ENCODE measurements at regions not wholly inside any gene's neighbourhood (a gene's known extent, or its start where the extent isn't known, plus 50 kb on each side); places are given as distances from the start of the nearest gene placed in this dataset.
"Not testable (repeated sequence)": the region's sequence is repeated elsewhere in the genome, so short reads cannot be mapped to it uniquely, and the experiment has no call there.

DNA sequence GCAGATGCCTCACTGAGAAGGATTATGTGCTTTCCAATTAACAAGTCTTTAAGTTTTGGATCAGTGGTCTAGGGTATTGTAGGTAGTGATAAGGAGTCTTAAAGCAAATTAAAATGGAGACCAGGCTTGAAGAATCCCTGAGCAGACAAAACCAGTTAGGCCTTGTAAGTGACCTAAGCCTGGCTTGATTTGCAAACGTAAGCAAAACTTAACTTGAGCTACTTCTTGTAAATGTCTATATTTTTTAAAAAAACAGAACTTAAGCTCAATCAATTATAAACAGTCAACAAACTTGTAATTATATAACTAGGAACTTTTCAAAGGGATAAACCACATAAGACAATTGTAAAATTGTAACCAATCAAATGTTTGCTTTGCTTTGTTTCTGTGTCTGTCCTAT lies 72.7 kb upstream of the NALF2 start:
- no peak for DNase-seq

DNA sequence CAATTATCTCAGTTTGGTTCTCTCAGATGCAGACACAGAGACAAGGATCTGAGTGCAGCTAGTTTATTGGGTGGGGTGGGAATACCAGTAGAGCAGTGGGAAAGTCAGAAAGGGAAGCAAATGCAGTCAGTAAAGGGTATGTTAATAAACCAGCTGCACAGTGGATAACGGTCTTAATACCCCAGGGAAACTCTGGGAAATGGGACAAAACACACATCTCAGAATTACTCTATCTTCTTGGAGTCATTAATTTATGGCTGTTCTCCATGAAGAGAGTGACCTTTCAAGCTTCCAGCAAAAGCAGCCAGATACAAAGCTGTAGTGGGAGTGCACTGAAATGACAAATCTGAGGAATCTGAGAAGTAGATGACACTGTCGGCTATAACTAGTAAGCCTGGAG lies 73.3 kb upstream of the NALF2 start:
- DNase-seq, result no peak

DNA sequence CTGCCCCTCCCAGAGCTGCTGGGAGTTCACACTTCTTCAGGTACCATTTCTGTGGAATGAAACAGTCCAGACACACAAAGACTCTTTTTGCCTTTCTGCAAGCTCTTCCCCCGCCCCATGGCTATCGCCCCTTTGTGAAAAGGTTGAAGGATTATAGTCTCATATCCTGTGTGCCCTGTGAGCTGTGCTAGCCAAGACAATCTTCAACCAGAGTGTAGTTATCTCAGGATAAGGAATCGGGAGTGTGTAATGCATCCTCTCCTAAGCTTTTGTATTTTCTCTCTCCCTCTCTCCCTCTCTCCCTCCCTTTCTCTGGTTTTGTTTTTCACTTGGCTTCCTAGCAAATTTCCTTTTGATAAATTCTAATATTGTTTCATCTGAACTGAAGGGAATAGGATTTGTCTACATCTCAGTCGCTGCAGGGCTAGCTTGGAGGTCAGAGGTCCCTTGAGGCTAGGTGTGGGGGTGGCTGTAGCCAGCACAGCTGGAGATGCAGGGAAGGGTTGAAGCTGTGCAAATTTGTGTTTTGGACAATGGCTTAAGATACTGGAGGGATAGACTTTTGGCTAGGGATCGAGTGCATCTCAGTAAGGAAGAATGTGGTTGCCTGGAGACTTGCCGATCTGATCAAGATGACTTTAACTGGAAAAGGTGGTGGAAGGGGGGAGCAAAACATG lies 74.6 kb upstream of the NALF2 start:
- no peak for DNase-seq

DNA sequence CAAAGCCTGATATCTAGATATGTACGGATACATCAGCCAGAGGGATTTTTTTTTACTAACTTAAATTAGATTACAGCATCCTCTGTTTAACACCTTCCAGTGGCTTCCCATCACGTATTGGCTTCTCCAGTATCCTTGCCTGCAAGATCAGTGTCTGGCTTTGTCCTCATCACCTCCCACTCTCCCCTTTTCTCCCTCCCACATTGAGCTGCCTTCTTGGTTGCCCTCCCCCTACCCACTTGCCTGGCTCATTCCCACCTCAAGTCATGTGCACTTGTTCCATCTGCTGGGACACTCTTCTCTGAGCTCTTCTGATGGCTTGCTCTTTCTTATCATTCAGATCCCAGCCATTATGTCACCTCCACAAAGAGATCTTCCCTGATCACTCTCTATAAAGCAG lies 75.9 kb upstream of the NALF2 start:
- DNase-seq, result no peak

DNA sequence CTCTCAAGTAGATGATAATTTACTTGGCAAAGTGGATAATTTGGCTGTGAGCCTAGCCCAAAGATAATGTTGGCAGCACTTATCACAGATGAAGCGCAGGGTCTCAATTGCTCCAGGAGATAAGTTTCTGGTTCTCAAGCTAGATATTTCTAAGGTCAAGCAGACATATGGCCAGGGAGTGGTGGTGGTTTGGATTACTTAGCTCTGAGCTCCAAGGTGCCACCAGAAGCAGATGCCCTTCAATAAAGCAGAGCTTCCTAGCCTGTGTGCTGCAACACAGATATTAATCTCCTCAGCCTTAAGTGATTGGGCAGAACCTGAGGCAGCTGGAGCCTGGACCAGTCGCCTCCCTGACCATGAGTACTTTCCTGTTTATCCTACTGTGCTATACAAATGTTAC lies 79.2 kb upstream of the NALF2 start:
- DNase-seq, result no peak

DNA sequence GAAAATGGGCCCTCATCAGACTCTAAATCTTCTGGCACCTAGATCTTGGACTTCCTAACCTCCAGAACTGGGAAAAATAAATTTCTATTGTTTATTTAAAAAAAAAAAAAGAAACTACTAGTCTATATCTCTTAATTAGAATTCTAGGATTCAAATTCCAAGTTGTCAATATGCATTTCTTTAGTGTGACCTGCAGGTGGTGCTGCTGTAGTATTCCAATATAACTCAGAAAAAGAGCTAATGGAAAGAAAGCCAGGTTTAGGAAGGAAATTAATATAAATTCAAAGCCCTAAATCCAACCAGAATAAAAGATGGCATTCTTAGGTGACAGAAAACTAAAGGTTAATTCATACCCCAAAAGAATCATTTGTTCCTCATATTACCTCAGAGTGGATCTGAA lies 80.0 kb upstream of the NALF2 start:
- peak; percentile 8 for DNase-seq

DNA sequence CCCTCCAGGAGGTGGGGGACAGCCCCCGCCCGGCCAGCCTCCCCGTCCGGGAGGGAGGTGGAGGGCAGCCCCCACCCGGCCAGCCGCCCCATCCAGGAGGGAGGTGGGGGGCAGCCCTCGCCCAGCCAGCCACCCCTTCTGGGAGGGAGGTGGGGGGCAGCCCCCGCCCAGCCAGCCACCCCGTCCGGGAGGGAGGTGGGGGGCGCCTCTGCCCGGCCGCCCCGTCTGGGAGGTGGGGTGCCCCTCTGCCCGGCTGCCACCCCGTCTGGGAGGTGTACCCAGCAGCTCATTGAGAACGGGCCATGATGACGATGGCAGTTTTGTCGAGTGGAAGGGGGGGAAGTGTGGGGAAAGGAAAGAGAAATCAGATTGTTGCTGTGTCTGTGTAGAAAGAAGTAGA lies 81.9 kb upstream of the NALF2 start:
- not testable (repeated sequence) for DNase-seq

DNA sequence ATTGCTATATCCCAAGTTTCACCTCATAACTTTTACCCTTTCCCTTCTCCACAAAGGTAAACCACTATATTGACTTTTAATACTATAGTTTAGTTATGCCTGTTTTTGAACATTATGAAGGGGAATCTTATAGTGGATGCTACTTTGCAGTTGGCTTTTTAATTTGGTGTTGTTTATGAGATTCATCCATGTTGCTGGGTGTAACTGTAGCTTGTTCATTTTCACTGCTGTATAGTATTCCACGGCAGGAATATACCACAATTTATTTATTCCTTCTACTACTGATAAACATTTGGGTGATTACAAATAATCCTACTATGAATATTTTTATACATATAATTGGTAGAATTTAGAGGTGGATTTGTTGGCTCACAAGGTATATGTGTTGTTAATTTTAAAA lies 88.4 kb upstream of the NALF2 start:
- DNase-seq, result no peak

DNA sequence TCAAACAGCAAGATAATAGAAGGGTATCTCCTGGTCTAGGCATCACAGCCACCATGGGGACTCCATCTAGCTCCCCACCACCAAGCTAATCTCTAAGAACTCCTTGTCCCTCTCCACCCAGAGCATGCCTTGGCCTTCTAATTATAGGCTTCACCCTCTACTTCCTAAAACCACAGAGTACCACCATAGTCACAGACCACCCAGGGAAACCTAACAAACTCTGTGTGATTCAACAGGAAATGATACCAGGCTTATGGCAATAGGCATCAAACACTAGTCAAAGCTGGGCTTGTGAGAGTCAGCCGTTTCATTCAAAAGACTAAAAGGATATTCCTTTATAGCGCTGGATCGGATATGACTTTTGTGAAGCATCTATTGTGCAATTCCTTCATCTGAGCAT lies 91.5 kb upstream of the NALF2 start:
- no peak for DNase-seq

DNA sequence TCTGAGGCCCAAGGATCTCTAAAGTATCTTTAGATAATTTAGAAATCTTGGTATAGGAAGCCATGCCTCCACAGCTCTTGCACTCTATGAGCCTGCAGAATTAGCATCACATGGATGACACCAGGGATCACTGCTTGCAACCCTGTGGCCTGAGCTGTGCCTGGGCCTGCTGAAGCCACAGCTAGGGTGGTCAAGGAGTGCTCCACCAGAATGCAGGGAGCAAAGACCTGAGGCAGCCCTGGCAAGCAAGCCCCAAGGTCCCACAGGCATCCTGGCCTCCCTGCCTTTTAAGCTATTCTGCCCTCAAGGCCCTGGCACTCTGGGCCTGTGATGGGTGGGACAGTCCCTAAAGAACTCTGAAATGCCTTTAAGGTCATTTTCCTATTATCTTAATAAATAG lies 105.2 kb upstream of the NALF2 start:
- DNase-seq, result no peak

DNA sequence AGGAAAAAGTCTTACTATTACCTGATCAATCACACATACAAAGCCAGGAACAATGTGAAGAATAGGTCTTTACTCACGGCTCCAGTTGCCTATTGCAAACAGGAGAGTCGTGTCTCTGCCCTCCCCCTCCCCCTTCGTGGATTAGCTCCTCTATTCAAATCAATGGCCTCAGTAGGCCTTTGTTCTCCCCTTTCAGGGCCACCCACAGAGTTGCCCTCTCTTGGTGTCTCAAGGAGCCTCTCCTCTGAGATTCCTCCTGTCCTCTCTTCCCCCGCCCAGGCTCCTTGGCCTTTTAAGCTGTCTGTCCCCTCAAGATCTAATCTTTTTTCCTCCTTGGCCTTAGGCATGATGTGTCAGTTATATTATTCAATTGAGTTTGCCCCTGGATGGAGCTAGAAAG lies 107.2 kb upstream of the NALF2 start:
- DNase-seq, result no peak

DNA sequence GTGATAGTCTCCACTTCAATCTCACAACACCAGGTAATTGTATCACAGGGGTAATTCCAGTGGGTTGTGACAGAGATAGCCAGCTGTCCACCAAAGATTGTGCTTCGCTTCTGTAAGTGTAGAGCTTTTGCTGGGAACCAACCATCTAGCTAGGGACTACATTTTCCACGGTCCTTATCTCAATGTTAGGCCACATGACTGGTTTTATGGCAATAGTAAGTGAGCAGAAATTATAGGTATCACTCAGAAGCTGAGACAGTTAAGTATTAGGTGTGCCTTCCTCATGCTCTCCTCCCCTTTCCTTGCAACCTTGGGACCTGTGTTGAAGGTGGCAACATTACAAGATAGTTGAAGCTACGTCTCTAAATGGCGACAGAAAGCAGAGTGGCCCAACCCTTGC lies 108.8 kb upstream of the NALF2 start:
- no peak for DNase-seq

DNA sequence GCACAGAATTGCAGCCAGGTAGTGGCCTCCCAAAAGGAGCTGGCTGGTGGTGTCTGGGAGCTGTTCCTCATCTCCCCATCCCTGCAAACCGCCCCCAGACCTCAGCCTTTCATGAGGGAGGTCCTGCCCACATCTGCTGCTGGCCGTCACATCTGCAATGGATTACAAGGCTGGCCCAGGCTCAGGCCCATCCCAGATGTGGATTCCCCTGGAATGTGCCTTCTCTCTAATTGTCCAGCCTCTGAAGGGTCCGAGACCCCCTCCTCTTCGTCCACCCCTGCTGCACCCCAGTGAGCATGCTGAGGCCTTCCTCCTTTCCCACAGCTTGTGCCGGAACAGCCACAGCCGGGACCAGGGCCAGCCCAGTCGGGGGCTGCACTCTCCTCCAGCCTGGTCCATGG lies 115.0 kb upstream of the NALF2 start:
- DNase-seq, result no peak

DNA sequence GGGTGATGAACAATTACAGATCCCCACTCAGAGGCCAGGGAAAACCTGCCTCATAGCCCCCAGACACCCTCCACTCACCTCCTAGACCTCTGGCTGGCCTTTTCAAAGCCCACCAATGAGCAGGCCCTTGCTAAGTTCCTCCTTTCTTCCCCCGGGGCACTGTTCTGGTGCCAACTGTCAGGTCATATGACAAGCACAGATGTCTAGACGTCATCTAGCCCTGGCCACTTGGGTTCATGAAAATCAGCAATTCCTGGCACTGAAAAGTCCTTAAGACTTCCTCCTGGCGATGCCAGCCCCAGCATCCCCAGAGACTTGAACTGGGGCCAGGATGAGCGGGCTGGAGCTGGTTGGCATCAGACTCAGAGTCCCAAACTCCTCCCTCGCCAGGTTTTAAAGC lies 115.6 kb upstream of the NALF2 start:
- DNase-seq, result no peak

DNA sequence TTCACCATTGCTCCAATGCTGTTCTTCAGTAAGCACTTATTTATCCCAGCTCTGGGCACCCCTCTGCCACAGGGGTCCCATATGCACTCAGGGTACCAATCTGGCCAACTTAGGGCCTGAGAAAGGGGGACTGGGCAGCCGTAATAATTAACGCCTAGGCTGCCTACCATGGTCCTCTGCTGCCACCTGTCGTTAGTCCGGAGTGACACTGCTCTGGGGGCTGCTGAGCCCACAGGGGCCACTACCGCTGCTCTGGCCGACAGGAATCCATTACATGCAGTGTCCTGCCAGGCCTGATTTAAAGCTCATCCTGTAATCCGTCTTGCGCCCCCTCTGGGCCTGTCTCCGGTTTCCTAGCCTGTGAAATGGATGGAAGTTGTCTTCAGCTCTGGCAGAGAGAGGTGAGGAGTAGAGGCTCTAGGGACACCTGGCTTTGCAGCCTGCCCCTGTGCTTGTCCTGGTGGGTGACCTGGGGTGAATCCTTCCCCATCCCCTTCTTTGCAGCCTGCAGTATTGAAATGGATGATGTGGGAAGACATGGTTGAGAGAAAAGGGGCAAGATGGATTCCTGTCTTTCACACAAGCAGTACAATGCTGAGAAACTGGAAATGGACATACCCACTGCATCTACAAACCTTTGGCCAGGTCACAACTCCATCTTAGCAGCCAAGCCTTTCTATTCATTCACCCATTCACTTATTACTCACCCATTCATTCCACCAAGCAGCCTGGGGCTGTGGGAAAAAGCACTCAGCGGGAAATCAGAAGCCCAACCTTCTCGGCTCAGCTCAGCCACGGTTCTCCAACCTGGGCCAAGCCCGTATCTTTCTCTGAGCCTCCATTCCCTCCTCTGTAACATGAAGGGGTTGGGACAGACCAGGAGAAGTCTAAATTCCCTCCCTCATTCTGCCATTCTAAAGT lies 116.3 kb upstream of the NALF2 start:
- DNase-seq, result peak; percentile 49

DNA sequence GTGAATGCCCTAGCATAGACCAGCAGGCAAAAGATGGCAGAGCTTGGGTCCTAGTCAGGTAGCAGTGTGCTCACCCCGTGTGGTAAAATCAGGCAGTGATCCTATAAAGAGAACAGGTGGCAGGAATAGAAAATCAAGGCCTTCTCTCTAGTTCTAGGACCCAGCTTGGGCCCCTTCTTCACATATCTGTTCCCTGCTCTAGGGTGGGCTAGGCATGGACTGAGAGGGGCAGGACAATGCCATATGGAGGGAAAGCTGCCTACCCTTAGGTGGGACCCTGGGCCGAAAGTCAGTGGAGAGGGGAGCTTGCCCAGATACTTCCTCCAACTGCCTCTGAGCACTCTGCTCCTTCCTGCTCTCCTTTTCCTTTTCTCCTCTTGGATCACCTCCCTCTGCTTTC lies 117.4 kb upstream of the NALF2 start:
- no peak for DNase-seq

DNA sequence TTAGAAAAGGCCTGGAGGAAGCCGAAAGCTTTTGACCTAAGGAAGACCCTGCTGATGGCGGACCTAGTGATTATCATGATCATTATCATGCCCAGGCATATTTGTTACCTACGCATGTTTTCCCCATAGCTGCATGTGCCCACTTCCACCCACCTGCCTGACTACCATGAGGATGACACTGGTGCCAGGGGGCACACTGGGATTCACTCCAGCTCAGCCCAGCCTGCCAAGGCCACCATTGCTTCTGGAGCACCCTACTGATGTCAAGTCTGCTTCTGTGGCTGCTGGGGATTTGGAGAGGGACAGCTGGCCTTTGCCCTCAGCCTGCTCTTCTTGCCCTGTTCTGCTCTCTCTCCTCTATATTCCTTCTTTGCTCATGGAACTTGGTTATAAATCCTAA lies 124.7 kb upstream of the NALF2 start:
- DNase-seq, result no peak

DNA sequence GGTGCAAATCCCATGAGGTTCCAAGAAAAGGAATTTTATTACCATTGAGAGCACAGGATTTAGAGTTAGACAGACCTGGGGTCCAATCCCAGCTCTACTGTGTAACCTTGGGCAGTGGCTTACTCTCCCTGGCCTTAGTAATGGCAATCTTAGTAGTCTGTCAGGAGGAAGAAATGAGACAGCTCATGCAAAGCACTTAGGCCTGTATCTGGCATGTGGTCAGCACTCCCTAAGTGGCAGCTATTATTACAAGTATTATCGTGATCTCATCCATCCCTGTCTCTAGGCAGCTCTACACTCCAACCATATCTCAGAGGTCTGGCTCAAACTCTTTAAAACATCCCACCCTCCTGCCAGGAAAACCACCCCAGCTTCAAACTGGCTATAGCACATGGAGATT lies 129.6 kb upstream of the NALF2 start:
- no peak for DNase-seq

DNA sequence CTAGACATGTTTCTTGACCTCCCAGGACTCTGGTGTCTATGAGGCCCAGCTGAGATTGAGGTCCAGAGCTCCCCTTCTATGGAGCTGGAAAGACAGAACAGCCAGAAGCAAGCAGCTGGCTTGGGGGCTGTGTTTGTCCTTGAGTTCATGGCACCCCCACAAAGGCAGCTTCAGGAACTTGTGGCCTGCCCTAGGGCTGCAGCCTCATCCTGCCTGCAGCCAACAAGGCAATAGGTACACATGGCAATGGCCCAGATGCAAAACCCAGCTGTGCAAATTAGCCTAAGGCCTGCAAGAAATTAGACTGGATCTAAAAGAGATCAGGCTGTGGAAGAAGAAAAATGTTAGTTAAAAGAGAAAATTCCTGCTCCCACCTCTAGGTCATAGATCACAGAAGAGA lies 131.7 kb upstream of the NALF2 start:
- no peak for DNase-seq

DNA sequence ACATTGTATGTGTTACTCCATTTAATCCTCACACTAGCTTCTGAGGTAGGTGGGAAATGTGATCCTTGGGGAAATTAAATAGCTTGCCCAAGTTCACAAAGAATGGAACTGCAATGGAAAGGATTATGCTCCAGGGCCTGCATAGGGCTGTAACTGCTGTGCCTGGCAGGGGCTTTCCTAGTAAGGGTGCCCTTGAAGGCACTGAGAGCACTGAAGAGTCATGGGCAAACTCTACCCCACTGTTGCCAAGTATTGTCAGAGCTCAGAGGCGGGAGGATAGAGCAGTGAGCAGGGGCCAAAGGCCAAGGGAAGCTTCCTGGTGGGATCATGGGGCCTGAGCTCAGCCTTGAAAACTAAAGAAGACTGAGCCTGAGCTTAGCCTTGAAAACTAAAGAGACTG lies 133.0 kb upstream of the NALF2 start:
- DNase-seq, result no peak

DNA sequence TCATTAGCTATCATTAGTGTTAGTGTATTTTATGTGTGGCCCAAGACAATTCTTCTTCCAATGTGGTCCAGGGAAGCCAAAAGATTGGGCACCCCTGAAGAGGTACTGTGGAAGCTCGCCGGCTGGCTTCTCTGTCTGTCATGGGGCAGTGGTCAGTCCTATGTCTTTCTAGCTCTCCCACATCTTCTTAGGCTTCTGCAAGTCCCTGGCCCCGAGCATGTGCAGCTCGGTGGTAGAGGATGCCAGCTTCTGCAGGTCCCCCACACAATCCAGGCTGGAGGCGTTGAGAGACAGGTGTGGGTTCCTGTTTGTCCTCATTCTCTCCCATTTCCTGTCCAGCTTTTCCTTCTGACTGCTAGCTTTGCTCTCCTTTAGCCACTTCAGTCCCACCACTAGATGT lies 134.1 kb upstream of the NALF2 start:
- no peak for DNase-seq

DNA sequence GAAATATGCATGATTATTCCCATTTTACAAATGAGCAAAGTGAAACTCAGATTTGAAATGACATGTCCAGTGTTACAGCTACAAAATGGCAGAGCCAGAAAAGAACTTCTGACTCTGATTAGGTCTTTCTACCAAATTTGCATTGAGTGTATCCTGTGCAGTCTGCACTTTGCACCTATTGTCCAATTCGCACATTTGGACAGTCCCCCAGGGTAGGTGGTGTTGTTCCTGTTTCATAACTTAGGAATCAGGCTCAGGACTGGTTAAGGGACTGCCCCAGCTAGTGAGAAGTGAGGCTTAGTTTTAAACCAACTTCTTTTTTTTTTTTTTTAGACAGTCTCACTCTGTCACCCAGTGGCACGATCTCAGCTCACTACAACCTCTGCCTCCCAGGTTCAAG lies 137.9 kb upstream of the NALF2 start:
- DNase-seq, result no peak

DNA sequence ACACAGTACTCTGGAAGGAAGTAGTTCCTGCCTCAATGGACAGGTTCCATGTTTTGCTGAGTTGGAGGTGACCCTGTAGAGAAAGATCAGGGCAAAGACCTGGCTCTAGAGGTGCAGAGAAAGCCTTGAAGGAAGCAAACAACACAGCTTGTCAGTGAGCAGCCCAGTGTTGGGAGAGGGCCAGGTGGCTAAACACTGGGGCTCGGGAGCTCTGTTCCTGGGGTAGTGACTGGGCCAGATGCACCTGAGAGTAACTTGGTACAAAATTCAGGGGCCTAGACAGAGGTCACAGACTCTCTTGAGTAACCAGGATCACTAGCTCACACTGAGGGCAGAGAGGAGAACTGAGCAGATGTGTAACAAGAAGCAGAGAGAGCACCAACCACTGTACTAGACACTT lies 138.4 kb upstream of the NALF2 start:
- DNase-seq, result no peak

DNA sequence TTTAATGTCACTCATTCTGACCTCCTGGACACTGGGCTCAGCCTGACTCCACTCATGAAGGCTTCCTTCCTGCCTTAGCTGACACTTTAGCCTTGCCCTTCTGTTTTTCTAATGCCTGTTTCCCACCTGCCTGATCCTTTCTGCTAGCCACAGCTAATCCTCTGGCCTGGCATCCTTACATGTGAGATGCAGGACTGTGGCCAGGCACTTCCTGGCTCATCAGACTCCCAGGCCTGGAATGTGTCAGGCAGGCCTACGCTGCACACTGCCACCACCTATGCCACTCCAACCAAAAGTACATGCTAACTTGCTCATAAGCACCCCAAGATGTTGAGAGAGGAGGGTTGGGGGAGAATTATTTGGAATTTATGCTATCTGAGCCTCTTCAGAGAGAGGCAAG lies 138.8 kb upstream of the NALF2 start:
- no peak for DNase-seq

DNA sequence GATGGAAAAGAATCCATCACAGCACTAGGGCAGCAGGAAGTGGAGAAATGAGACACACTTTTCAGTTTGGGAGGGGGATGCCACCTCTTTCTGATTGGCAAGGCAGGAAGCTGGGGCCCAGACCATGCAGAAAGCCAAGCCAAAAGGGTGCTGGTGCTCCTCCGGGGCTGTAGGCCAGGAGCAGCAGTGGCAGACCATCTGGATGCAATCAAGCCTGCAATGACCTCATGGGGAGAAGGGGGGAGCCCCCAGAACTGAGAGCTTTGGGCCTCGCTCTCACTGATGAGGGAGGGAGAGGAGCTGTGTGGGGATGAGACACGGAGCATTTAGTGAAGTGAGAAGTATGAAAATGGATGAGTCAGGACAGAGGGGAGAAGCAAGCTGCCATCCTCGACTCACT lies 141.3 kb upstream of the NALF2 start:
- DNase-seq, result no peak
